ENCODE measurements at regions not wholly inside any gene's neighbourhood (a gene's known extent, or its start where the extent isn't known, plus 50 kb on each side); places are given as distances from the start of the nearest gene placed in this dataset.

DNA sequence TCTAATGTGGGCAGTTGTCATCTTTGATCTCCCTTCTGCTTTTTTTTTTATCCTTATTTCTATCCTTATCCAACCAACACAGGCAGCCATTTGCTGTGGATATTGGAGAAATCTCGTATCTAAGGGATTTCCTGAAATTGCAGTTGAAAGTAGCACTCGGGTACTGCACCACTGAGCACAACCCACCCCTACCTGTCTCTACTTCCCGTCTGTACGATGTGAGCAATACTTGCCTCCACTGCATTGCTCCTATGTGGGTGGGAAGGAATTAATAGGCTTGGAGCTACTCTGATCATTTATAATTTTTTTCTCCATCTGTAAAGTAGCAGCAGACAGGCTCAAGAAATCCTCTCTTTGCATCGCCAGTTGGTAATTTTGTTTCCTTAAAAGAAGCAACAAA is 300.4 kb downstream of the SNAPC1 start:
- H3K27ac Mint-ChIP-seq = no peak overlapping the region
- H3K9me3 ChIP-seq (ENCODE audit: control extremely low read depth in 1 of 3, control insufficient read depth in 2 of 3, insufficient read depth in 1 of 3, low read length in 2 of 3) = no peaks in the 10 kb centered on the region
- H3K4me1 Mint-ChIP-seq = peaks cover 23% of the 10 kb centered on the region
- DNase-seq (peak; percentile 39), ATAC-seq (ENCODE audit: low read depth) (peak; percentile 69)
- CTCF ChIA-PET = interaction anchor here (2.4 kb wide), 1 partner anchor 64 kb away, joined by 8 read pairs; no protein-coding TSS in a partner anchor
- H3K27me3 Mint-ChIP-seq = no peaks in the 10 kb centered on the region
- H2AFZ ChIP-seq (ENCODE audit: insufficient read depth, low read depth, low read length, poor library complexity, severe bottlenecking) = peak overlapping the region; percentile 20
- no CpG with 5 or more reads among the region's 5 CpGs for WGBS (ENCODE audit: insufficient coverage)
- peaks cover 3% of the 10 kb centered on the region for H3K9me3 Mint-ChIP-seq (ENCODE audit: insufficient read depth)
- peak overlapping the region; percentile 76 for H3K4me3 Mint-ChIP-seq
- POLR2A ChIA-PET = no interaction called here
- H3K36me3 ChIP-seq (replicated peaks in 1 of 2; ENCODE audit: control extremely low read depth in 1 of 2, control insufficient read depth in 1 of 2, extremely low read depth in 1 of 2, insufficient read depth in 2 of 2, low read length in 1 of 2) = no peaks in the 10 kb centered on the region
- intact Hi-C loops (cut with micrococcal nuclease) = loop anchor here (2.0 to 10.0 kb wide), 2 partner anchors 18 to 52 kb away; no protein-coding TSS in a partner anchor
- peaks cover 19 to 25% of the 10 kb centered on the region in 2 donors for H3K4me1 ChIP-seq (ENCODE audit: control insufficient read depth in 2 of 2, insufficient read depth in 2 of 2, low read length in 2 of 2)
- H3K4me2 ChIP-seq (replicated peaks; ENCODE audit: low read depth, low read length, poor library complexity, severe bottlenecking) = peak overlapping the region; percentile 63
- H3K27me3 ChIP-seq (replicated peaks in 1 of 4; ENCODE audit: control extremely low read depth in 1 of 4, control insufficient read depth in 3 of 4, insufficient read depth in 4 of 4, low read length in 3 of 4) = no peaks in the 10 kb centered on the region
- peak overlapping the region in 2 of 5 experiments; percentile 28 to 35 for H3K4me3 ChIP-seq (ENCODE audit: control extremely low read depth in 1 of 5, extremely low read depth in 1 of 5, insufficient read depth in 1 of 5, low read depth in 2 of 5, low read length in 4 of 5)
- peak overlapping the region; percentile 31 for H3K9ac ChIP-seq (ENCODE audit: low read length)
- H3K79me2 ChIP-seq (ENCODE audit: control insufficient read depth, insufficient read depth, low read length) = no peaks in the 10 kb centered on the region
- TF ChIP-seq EZH2 (IDR thresholded peaks at IDR 0.05; ENCODE audit: borderline replicate concordance, insufficient read depth, low read depth, low read length, poor library complexity, severe bottlenecking) = no peak
- TF ChIP-seq, protein P1, sequence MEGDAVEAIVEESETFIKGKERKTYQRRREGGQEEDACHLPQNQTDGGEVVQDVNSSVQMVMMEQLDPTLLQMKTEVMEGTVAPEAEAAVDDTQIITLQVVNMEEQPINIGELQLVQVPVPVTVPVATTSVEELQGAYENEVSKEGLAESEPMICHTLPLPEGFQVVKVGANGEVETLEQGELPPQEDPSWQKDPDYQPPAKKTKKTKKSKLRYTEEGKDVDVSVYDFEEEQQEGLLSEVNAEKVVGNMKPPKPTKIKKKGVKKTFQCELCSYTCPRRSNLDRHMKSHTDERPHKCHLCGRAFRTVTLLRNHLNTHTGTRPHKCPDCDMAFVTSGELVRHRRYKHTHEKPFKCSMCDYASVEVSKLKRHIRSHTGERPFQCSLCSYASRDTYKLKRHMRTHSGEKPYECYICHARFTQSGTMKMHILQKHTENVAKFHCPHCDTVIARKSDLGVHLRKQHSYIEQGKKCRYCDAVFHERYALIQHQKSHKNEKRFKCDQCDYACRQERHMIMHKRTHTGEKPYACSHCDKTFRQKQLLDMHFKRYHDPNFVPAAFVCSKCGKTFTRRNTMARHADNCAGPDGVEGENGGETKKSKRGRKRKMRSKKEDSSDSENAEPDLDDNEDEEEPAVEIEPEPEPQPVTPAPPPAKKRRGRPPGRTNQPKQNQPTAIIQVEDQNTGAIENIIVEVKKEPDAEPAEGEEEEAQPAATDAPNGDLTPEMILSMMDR (IDR thresholded peaks at IDR 0.05) = no peak
- H4K20me1 ChIP-seq (ENCODE audit: control insufficient read depth, insufficient read depth, low read length, poor library complexity, severe bottlenecking) = no peaks in the 10 kb centered on the region
- no peak overlapping the region for H3K27ac ChIP-seq (ENCODE audit: low read length in 2 of 2)

DNA sequence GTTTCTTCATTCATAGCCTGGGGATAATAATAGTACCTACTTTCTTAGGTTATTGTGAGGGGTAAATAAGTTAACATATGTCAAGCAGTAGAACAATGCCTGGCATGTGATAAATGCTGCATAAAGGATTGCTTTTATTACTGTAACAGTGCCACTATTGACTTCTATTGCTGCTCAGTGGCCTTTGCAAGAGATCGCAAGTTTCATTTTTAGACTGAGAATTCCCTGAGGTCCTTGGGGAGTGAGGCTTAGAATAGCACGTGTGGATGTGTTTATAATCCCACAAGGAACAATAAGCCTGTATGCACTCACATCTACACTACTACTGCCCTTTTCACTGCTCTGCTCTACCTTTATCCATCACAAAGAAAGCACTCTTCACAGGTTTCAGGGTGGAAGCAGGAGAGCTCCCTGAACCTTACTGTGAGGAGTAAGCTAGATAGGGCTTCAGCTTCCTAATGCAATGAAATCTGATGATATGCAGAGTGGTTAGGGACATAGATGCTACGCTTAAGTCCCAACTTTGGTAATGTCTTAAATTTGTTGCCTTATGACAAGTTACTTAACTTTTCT is 302.6 kb downstream of the SNAPC1 start:
- no peak overlapping the region for H3K27ac Mint-ChIP-seq
- H3K4me3 Mint-ChIP-seq = no peak overlapping the region
- no peak overlapping the region for H3K4me2 ChIP-seq (replicated peaks; ENCODE audit: low read depth, low read length, poor library complexity, severe bottlenecking)
- CTCF ChIA-PET = interaction anchor here (1.2 to 1.9 kb wide), 2 partner anchors 13 to 53 kb away, joined by 3 to 7 read pairs; no protein-coding TSS in a partner anchor
- DNase-seq (no peak), ATAC-seq (ENCODE audit: low read depth) (no peak)
- H3K4me3 ChIP-seq (ENCODE audit: control extremely low read depth in 1 of 5, extremely low read depth in 1 of 5, insufficient read depth in 1 of 5, low read depth in 2 of 5, low read length in 4 of 5) = no peak overlapping the region
- WGBS (ENCODE audit: insufficient coverage) = no CpG with 5 or more reads among the region's 3 CpGs
- TF ChIP-seq, protein P1 (IDR thresholded peaks at IDR 0.05) = no peak
- no peak for TF ChIP-seq EZH2 (IDR thresholded peaks at IDR 0.05; ENCODE audit: borderline replicate concordance, insufficient read depth, low read depth, low read length, poor library complexity, severe bottlenecking)
- H3K79me2 ChIP-seq (ENCODE audit: control insufficient read depth, insufficient read depth, low read length) = no peaks in the 10 kb centered on the region
- H3K4me1 ChIP-seq (ENCODE audit: control insufficient read depth in 2 of 2, insufficient read depth in 2 of 2, low read length in 2 of 2) = peaks cover 19 to 25% of the 10 kb centered on the region in 2 donors
- no peaks in the 10 kb centered on the region for H3K36me3 ChIP-seq (replicated peaks in 1 of 2; ENCODE audit: control extremely low read depth in 1 of 2, control insufficient read depth in 1 of 2, extremely low read depth in 1 of 2, insufficient read depth in 2 of 2, low read length in 1 of 2)
- H3K4me1 Mint-ChIP-seq = peaks cover 23% of the 10 kb centered on the region
- no peak overlapping the region for H3K27ac ChIP-seq (ENCODE audit: low read length in 2 of 2)
- no peaks in the 10 kb centered on the region for H3K9me3 ChIP-seq (ENCODE audit: control extremely low read depth in 1 of 3, control insufficient read depth in 2 of 3, insufficient read depth in 1 of 3, low read length in 2 of 3)
- no peak overlapping the region for H3K9ac ChIP-seq (ENCODE audit: low read length)
- H3K27me3 Mint-ChIP-seq = no peaks in the 10 kb centered on the region
- no peaks in the 10 kb centered on the region for H3K9me3 Mint-ChIP-seq (ENCODE audit: insufficient read depth)
- H2AFZ ChIP-seq (ENCODE audit: insufficient read depth, low read depth, low read length, poor library complexity, severe bottlenecking) = no peak overlapping the region
- intact Hi-C loops (cut with micrococcal nuclease) = loop anchor here (10.0 kb wide), 1 partner anchor 50 kb away; no protein-coding TSS in a partner anchor
- no peaks in the 10 kb centered on the region for H3K27me3 ChIP-seq (replicated peaks in 1 of 4; ENCODE audit: control extremely low read depth in 1 of 4, control insufficient read depth in 3 of 4, insufficient read depth in 4 of 4, low read length in 3 of 4)
- no peaks in the 10 kb centered on the region for H4K20me1 ChIP-seq (ENCODE audit: control insufficient read depth, insufficient read depth, low read length, poor library complexity, severe bottlenecking)
- POLR2A ChIA-PET = no interaction called here
